GM23338 (cell line): ENCODE measurements at regions not wholly inside any gene's neighbourhood (a gene's known extent, or its start where the extent isn't known, plus 50 kb on each side); places are given as distances from the start of the nearest gene placed in this dataset.

Experiments
- CREB1 ChIP-seq: fragments of 250-450 bp; sonication (Bioruptor Pico); IDR thresholded peaks from 2 replicates; pipeline ENCODE4 v1.5.0; 2020; ENCODE audit warnings: low read depth, mild to moderate bottlenecking, moderate library complexity
- EZH2 ChIP-seq: fragments of 200-600 bp; sonication (generic); IDR thresholded peaks from one replicate; pipeline ENCODE4 v1.8.0; 2017; ENCODE audit warnings: antibody characterized with exemption, mild to moderate bottlenecking, low read depth; ENCODE audit not compliant: unreplicated experiment
- EZH2phosphoT487 ChIP-seq: fragments of 200-600 bp; sonication (generic); IDR thresholded peaks from one replicate; pipeline ENCODE4 v1.8.1; 2018; ENCODE audit warnings: antibody characterized with exemption; ENCODE audit not compliant: unreplicated experiment
- JUNB ChIP-seq: IDR thresholded peaks from one replicate; pipeline ENCODE4 v1.6.1; 2016; ENCODE audit warnings: antibody characterized with exemption; ENCODE audit not compliant: unreplicated experiment
- NANOG ChIP-seq: IDR thresholded peaks from 2 replicates; pipeline ENCODE4 v1.6.1; 2016; ENCODE audit warnings: antibody characterized with exemption, borderline replicate concordance
- POLR2AphosphoS5 ChIP-seq: IDR thresholded peaks from 2 replicates; pipeline ENCODE4 v1.6.1; 2016; ENCODE audit warnings: antibody characterized with exemption, low read depth
- STAT1 ChIP-seq: IDR thresholded peaks from one replicate; pipeline ENCODE4 v1.6.1; 2016; ENCODE audit warnings: antibody characterized with exemption; ENCODE audit not compliant: unreplicated experiment
- ZNF114 ChIP-seq: fragments of 250-450 bp; sonication (Bioruptor Pico); IDR thresholded peaks from 2 replicates; pipeline ENCODE4 v1.5.0; 2020; ENCODE audit warnings: mild to moderate bottlenecking, moderate library complexity
- TF ChIP-seq, protein P1 (sequence below), 2 experiments: fragments of 200-600 bp in 1 of 2; sonication (generic) in 1 of 2; conservative IDR thresholded peaks; 2 replicates each; pipeline versions ENCODE4 v1.5.1 to v1.6.1; 2016 to 2017; ENCODE audit warnings: antibody characterized with exemption in 2 of 2, low read depth in 2 of 2, mild to moderate bottlenecking in 2 of 2, moderate library complexity in 1 of 2
- TF ChIP-seq, protein P2 (sequence below): fragments of 250-450 bp; sonication (Bioruptor Pico); IDR thresholded peaks from 2 replicates; pipeline ENCODE4 v1.5.0; 2020; ENCODE audit warnings: mild to moderate bottlenecking, moderate library complexity
- TF ChIP-seq, protein P3 (sequence below): IDR thresholded peaks from one replicate; pipeline ENCODE4 v1.6.1; 2018; ENCODE audit warnings: antibody characterized with exemption; ENCODE audit not compliant: unreplicated experiment

DNA sequence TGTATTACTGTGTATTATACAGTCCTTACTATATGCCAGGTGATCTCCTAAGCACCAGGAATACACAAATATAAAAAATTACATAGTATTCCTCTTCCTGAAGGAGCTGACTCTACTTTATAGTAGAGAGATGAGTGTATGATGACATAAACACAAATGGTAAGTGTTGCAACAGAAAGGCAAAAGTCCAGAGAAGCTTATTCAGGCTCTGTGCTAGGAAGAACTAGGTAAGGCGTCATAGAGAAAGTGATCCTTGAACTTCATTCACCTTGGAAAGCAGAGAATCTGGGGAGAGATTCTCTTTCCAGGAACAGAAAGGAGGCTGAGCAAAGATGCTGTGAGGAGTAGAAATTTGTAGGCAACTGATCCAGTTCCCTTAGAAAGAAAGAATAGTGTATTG lies 115.0 kb upstream of the KCNIP4 start:
- TF ChIP-seq, protein P1, sequence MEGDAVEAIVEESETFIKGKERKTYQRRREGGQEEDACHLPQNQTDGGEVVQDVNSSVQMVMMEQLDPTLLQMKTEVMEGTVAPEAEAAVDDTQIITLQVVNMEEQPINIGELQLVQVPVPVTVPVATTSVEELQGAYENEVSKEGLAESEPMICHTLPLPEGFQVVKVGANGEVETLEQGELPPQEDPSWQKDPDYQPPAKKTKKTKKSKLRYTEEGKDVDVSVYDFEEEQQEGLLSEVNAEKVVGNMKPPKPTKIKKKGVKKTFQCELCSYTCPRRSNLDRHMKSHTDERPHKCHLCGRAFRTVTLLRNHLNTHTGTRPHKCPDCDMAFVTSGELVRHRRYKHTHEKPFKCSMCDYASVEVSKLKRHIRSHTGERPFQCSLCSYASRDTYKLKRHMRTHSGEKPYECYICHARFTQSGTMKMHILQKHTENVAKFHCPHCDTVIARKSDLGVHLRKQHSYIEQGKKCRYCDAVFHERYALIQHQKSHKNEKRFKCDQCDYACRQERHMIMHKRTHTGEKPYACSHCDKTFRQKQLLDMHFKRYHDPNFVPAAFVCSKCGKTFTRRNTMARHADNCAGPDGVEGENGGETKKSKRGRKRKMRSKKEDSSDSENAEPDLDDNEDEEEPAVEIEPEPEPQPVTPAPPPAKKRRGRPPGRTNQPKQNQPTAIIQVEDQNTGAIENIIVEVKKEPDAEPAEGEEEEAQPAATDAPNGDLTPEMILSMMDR (conservative IDR thresholded peaks at IDR 0.05; ENCODE audit: low read depth in 2 of 2): no peak
- TF ChIP-seq, protein P2, sequence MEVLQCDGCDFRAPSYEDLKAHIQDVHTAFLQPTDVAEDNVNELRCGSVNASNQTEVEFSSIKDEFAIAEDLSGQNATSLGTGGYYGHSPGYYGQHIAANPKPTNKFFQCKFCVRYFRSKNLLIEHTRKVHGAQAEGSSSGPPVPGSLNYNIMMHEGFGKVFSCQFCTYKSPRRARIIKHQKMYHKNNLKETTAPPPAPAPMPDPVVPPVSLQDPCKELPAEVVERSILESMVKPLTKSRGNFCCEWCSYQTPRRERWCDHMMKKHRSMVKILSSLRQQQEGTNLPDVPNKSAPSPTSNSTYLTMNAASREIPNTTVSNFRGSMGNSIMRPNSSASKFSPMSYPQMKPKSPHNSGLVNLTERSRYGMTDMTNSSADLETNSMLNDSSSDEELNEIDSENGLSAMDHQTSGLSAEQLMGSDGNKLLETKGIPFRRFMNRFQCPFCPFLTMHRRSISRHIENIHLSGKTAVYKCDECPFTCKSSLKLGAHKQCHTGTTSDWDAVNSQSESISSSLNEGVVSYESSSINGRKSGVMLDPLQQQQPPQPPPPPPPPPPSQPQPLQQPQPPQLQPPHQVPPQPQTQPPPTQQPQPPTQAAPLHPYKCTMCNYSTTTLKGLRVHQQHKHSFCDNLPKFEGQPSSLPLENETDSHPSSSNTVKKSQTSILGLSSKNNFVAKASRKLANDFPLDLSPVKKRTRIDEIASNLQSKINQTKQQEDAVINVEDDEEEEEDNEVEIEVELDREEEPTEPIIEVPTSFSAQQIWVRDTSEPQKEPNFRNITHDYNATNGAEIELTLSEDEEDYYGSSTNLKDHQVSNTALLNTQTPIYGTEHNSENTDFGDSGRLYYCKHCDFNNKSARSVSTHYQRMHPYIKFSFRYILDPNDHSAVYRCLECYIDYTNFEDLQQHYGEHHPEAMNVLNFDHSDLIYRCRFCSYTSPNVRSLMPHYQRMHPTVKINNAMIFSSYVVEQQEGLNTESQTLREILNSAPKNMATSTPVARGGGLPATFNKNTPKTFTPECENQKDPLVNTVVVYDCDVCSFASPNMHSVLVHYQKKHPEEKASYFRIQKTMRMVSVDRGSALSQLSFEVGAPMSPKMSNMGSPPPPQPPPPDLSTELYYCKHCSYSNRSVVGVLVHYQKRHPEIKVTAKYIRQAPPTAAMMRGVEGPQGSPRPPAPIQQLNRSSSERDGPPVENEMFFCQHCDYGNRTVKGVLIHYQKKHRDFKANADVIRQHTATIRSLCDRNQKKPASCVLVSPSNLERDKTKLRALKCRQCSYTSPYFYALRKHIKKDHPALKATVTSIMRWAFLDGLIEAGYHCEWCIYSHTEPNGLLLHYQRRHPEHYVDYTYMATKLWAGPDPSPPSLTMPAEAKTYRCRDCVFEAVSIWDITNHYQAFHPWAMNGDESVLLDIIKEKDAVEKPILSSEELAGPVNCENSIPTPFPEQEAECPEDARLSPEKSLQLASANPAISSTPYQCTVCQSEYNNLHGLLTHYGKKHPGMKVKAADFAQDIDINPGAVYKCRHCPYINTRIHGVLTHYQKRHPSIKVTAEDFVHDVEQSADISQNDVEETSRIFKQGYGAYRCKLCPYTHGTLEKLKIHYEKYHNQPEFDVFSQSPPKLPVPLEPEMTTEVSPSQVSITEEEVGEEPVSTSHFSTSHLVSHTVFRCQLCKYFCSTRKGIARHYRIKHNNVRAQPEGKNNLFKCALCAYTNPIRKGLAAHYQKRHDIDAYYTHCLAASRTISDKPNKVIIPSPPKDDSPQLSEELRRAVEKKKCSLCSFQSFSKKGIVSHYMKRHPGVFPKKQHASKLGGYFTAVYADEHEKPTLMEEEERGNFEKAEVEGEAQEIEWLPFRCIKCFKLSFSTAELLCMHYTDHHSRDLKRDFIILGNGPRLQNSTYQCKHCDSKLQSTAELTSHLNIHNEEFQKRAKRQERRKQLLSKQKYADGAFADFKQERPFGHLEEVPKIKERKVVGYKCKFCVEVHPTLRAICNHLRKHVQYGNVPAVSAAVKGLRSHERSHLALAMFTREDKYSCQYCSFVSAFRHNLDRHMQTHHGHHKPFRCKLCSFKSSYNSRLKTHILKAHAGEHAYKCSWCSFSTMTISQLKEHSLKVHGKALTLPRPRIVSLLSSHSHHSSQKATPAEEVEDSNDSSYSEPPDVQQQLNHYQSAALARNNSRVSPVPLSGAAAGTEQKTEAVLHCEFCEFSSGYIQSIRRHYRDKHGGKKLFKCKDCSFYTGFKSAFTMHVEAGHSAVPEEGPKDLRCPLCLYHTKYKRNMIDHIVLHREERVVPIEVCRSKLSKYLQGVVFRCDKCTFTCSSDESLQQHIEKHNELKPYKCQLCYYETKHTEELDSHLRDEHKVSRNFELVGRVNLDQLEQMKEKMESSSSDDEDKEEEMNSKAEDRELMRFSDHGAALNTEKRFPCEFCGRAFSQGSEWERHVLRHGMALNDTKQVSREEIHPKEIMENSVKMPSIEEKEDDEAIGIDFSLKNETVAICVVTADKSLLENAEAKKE (CRISPR knock-in tag): no peak
- no peak for TF ChIP-seq POLR2AphosphoS5
- no peak for TF ChIP-seq CREB1 (CRISPR knock-in tag)
- TF ChIP-seq EZH2: no peak
- TF ChIP-seq, protein P3, sequence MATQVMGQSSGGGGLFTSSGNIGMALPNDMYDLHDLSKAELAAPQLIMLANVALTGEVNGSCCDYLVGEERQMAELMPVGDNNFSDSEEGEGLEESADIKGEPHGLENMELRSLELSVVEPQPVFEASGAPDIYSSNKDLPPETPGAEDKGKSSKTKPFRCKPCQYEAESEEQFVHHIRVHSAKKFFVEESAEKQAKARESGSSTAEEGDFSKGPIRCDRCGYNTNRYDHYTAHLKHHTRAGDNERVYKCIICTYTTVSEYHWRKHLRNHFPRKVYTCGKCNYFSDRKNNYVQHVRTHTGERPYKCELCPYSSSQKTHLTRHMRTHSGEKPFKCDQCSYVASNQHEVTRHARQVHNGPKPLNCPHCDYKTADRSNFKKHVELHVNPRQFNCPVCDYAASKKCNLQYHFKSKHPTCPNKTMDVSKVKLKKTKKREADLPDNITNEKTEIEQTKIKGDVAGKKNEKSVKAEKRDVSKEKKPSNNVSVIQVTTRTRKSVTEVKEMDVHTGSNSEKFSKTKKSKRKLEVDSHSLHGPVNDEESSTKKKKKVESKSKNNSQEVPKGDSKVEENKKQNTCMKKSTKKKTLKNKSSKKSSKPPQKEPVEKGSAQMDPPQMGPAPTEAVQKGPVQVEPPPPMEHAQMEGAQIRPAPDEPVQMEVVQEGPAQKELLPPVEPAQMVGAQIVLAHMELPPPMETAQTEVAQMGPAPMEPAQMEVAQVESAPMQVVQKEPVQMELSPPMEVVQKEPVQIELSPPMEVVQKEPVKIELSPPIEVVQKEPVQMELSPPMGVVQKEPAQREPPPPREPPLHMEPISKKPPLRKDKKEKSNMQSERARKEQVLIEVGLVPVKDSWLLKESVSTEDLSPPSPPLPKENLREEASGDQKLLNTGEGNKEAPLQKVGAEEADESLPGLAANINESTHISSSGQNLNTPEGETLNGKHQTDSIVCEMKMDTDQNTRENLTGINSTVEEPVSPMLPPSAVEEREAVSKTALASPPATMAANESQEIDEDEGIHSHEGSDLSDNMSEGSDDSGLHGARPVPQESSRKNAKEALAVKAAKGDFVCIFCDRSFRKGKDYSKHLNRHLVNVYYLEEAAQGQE: no peak
- TF ChIP-seq STAT1: no peak
- no peak for TF ChIP-seq EZH2phosphoT487
- TF ChIP-seq NANOG: no peak
- no peak for TF ChIP-seq JUNB
- TF ChIP-seq ZNF114 (CRISPR knock-in tag): no peak
